ENCODE measurements at regions not wholly inside any gene's neighbourhood (a gene's known extent, or its start where the extent isn't known, plus 50 kb on each side); places are given as distances from the start of the nearest gene placed in this dataset.

- Histone ChIP-seq H3K27me3 (no peaks in the 10 kb centered on the region), H3K4me3 (no peak overlapping the region)
- intact Hi-C loops (cut with DNase I) = no loop called here
Observed at GRCh38 chr12:5096241-5096924, 52.7 kb downstream of the KCNA5 start.

GRCh38 chr12:5097786-5098185, 54.1 kb downstream of the KCNA5 start:
- Histone ChIP-seq H3K9me3 (no peaks in the 10 kb centered on the region), H3K4me1 (no peaks in the 10 kb centered on the region), H3K4me3 (no peak overlapping the region), H3K36me3 (no peaks in the 10 kb centered on the region), H3K27me3 (no peaks in the 10 kb centered on the region), H3K27ac (no peak overlapping the region)
- DNase-seq (ENCODE audit: extremely low spot score in 2 of 2) = peak in 1 of 2 donors; percentile 58
- TF ChIP-seq POLR2AphosphoS5 (IDR thresholded peaks at IDR 0.05; ENCODE audit: insufficient read depth in 1 of 2, low read depth in 1 of 2) (no peak), CTCF (IDR thresholded peaks at IDR 0.05) (no peak), POLR2A (IDR thresholded peaks at IDR 0.05) (no peak)
- intact Hi-C loops (cut with DNase I) = no loop called here

More at GRCh38 chr12:5096241-5096924, 52.7 kb downstream of the KCNA5 start:
- H3K4me1 ChIP-seq = no peaks in the 10 kb centered on the region
- no peak overlapping the region for H3K27ac ChIP-seq
- no peaks in the 10 kb centered on the region for H3K9me3 ChIP-seq
- H3K36me3 ChIP-seq = no peaks in the 10 kb centered on the region
- TF ChIP-seq POLR2A (IDR thresholded peaks at IDR 0.05) (no peak), CTCF (IDR thresholded peaks at IDR 0.05) (no peak), POLR2AphosphoS5 (IDR thresholded peaks at IDR 0.05; ENCODE audit: insufficient read depth in 1 of 2, low read depth in 1 of 2) (no peak)
- peak in 1 of 2 donors; percentile 18 for DNase-seq (ENCODE audit: extremely low spot score in 2 of 2)

GRCh38 chr12:5099136-5099535, 55.5 kb downstream of the KCNA5 start:
- Histone ChIP-seq H3K27me3 (no peaks in the 10 kb centered on the region), H3K4me1 (no peaks in the 10 kb centered on the region), H3K4me3 (no peak overlapping the region), H3K9me3 (no peaks in the 10 kb centered on the region), H3K36me3 (no peaks in the 10 kb centered on the region), H3K27ac (no peak overlapping the region)
- no peak for TF ChIP-seq POLR2A (IDR thresholded peaks at IDR 0.05)
- TF ChIP-seq POLR2AphosphoS5 (IDR thresholded peaks at IDR 0.05; ENCODE audit: insufficient read depth in 1 of 2, low read depth in 1 of 2) = no peak
- TF ChIP-seq CTCF (IDR thresholded peaks at IDR 0.05) = no peak
- intact Hi-C loops (cut with DNase I) = no loop called here
- DNase-seq (ENCODE audit: extremely low spot score in 2 of 2) = peak in 1 of 2 donors; percentile 65

- no peak for DNase-seq (ENCODE audit: extremely low spot score in 2 of 2)
- Histone ChIP-seq H3K4me3 (no peak overlapping the region), H3K27ac (no peak overlapping the region), H3K9me3 (no peaks in the 10 kb centered on the region), H3K27me3 (no peaks in the 10 kb centered on the region), H3K4me1 (no peaks in the 10 kb centered on the region), H3K36me3 (no peaks in the 10 kb centered on the region)
- intact Hi-C loops (cut with DNase I) = no loop called here
- no peak for TF ChIP-seq POLR2AphosphoS5 (IDR thresholded peaks at IDR 0.05; ENCODE audit: insufficient read depth in 1 of 2, low read depth in 1 of 2)
Observed at GRCh38 chr12:5099591-5099990, 55.9 kb downstream of the KCNA5 start.

GRCh38 chr12:5101686-5102085, 58.0 kb downstream of the KCNA5 start:
- H3K4me3 ChIP-seq = no peak overlapping the region
- intact Hi-C loops (cut with DNase I) = no loop called here
- peak in 1 of 2 donors; percentile 60 for DNase-seq (ENCODE audit: extremely low spot score in 2 of 2)
- no peaks in the 10 kb centered on the region for H3K36me3 ChIP-seq
- TF ChIP-seq POLR2AphosphoS5 (IDR thresholded peaks at IDR 0.05; ENCODE audit: insufficient read depth in 1 of 2, low read depth in 1 of 2) = no peak
- TF ChIP-seq POLR2A (IDR thresholded peaks at IDR 0.05) = no peak
- TF ChIP-seq CTCF (IDR thresholded peaks at IDR 0.05) = no peak
- H3K27me3 ChIP-seq = no peaks in the 10 kb centered on the region
- H3K27ac ChIP-seq = no peak overlapping the region
- H3K4me1 ChIP-seq = no peaks in the 10 kb centered on the region
- no peaks in the 10 kb centered on the region for H3K9me3 ChIP-seq
